HG03342 (cell line): ENCODE measurements at regions not wholly inside any gene's neighbourhood (a gene's known extent, or its start where the extent isn't known, plus 50 kb on each side); places are given as distances from the start of the nearest gene placed in this dataset.
"Not testable (repeated sequence)": the region's sequence is repeated elsewhere in the genome, so short reads cannot be mapped to it uniquely, and the experiment has no call there.

Experiments
- ATAC-seq: cut with Tn5 transposase; IDR thresholded peaks from one replicate; pipeline ENCODE4 v1.9.1; 2021; ENCODE audit warnings: mild to moderate bottlenecking, moderate library complexity; ENCODE audit not compliant: unreplicated experiment

DNA sequence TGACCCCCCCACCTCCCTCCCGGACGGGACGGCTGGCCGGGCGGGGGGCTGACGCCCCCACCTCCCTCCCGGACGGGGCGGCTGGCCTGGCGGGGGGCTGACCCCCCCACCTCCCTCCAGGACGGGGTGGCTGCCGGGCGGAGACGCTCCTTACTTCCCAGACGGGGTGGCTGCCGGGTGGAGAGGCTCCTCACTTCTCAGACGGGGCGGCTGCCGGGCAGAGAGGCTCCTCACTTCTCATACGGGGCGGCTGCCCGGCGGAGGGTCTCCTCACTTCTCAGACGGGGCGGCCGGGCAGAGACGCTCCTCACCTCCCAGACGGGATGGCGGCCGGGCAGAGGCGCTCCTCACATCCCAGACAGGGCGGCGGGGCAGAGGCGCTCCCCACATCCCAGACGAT is 84.7 kb downstream of the OR2B2 start:
- ATAC-seq = not testable (repeated sequence)

DNA sequence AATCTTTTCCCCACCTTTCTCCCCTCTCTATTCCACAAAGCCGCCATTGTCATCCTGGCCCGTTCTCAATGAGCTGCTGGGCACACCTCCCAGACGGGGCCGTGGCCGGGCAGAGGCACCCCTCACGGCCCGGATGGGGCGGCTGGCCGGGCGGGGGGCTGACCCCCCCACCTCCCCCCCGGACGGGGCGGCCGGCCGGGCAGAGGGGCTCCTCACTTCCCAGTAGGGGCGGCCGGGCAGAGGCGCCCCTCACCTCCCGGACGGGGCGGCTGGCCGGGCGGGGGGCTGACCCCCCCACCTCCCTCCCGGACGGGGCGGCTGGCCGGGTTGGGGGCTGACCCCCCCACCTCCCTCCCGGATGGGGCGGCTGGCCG is 85.6 kb downstream of the OR2B2 start:
- not testable (repeated sequence) for ATAC-seq

DNA sequence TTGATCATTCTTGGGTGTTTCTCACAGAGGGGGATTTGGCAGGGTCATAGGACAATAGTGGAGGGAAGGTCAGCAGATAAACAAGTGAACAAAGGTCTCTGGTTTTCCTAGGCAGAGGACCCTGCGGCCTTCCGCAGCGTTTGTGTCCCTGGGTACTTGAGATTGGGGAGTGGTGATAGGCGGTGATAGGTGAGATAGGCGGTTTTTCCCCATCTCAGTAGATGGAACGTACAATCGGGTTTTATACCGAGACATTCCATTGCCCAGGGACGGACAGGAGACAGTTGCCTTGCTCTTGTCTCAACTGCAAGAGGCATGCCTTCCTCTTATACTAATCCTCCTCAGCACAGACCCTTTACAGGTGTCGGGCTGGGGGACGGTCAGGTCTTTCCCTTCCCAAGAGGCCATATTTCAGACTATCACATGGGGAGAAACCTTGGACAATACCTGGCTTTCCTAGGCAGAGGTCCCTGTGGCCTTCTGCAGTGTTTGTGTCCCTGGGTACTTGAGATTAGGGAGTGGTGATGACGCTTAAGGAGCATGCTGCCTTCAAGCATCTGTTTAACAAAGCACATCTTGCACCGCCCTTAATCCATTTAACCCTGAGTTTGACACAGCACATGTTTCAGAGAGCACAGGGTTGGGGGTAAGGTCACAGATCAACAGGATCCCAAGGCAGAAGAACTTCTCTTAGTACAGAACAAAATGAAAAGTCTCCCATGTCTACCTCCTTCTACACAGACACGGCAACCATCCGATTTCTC is 86.2 kb downstream of the OR2B2 start:
- ATAC-seq = not testable (repeated sequence)

DNA sequence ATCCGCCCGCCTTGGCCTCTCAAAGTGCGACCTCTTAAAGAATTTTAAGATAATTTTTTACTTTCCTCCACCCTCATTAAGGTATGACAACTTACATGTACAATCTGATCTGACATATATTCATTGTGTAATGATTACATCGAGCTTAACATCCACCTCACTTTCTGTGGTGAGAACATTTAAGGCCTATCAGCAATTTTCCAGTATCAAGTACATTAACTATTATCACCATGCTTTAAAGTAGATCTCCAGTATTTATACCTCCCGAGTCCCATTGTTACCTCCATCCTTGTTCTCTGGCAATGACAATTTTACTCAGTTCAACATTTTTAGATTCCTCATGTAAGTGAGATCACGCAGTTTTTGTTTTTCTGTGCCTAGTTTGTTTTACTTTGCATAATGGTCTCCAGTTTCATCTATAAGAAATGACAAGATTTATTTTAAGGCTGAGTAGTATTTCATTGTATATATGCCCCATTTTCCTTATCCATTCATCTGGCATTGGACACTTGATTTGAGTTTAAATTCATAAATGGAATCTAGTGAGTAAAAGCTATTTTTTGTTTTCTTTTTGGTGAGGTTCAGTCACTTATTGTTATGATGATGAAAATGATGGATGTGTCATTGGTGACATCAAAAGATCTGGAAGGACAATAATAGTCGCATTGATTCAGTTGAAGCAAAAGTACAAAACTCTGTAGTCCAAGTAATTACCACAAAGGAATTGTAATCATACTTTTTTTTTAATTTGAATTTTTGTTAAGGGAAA is 87.0 kb downstream of the OR2B2 start:
- ATAC-seq = peak; percentile 2

DNA sequence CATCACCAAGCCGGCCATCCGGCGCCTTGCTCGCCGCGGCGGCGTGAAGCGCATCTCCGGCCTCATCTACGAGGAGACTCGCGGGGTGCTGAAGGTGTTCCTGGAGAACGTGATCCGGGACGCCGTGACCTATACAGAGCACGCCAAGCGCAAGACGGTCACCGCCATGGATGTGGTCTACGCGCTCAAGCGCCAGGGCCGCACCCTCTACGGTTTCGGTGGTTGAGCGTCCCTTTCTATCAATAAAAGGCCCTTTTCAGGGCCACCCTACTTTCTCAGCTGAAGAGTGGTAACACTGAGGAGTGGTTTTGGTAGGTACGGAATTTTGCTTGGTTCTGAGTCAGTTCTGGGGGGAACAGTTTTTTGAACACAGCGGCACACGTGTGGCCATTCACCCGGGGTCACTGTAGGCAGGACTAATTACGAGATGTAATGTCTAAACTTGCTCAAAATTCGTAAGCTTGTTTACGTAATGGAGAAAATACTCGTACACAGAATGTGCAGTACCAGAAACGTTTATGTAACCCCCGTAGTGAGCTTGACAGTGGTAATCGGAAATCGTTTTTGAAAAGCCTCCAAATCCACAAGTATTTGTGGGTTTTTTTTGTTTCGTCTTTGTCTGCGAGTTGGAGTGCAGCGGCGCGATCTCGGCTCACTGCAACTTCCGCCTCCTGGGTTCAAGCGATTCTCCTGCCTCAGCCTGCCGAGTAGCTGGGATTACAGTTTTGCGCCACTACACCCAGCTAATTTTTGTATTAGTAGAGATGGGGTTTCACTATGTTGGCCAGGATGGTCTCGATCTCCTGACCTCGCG is 87.8 kb downstream of the OR2B2 start:
- ATAC-seq = peak; percentile 66

DNA sequence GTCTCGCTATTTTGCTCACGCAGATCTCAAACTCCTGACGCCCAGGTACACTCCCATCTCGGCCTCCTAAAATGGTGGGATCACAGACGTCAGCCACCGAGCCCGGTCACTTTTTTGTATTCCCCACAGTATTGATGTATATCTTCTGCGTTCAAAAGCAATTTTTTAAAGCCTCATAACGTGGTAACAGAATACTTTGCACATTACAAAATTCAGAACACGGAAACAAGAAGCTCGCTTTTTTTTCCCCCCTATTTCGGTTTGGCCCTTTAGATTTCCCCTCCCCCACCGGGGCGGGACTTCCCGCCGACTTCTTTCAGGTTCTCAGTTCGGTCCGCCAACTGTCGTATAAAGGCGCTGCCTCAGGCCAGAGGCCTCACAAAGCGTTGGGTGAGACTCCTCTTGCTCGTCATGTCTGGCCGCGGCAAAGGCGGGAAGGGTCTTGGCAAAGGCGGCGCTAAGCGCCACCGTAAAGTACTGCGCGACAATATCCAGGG is 88.4 kb downstream of the OR2B2 start:
- ATAC-seq = peak; percentile 15

DNA sequence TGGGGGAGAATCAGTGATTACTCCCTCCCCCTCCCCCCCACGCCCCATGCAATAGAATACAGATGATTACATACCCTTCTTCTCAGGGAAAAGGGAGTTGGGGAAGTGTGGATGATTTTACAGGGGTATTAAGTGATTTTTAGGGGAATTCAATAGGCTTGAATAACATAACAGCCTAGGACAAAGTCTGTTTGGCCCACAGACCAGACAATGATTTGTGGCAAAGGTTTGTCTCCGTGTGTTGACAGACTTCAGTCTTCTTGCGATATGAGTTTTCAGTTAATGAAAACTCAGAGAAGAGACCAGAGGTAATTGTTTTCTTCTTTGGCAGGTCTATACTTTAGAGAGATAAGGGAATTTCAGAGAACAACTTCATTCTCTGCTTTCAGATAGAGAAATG is 95.3 kb downstream of the OR2B2 start:
- ATAC-seq = no peak

DNA sequence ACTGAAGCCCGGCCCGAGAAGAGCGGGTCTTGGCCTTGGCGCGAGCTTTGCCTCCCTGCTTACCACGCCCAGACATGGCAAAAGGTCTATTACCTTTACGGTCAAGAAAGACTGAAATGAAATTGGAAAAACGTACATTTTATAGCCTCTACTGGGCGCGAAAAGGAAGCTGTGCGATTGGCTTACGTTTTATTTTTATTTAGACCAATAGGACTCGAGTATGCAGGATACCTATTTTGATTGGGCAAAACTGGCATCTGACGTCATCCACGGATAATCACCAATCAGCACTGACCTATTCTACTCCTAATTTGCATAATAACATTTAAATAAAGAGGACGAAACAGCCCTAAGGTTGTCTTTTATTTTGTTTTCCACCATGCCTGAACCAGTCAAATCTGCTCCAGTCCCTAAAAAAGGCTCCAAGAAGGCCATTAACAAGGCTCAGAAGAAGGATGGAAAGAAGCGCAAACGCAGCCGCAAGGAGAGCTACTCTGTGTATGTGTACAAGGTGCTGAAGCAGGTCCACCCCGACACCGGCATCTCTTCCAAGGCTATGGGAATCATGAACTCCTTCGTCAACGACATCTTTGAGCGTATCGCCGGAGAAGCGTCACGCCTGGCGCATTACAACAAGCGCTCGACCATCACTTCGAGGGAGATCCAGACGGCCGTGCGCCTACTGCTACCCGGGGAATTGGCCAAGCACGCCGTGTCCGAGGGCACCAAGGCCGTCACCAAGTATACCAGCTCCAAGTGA is 97.4 kb downstream of the OR2B2 start:
- peak; percentile 46 for ATAC-seq

DNA sequence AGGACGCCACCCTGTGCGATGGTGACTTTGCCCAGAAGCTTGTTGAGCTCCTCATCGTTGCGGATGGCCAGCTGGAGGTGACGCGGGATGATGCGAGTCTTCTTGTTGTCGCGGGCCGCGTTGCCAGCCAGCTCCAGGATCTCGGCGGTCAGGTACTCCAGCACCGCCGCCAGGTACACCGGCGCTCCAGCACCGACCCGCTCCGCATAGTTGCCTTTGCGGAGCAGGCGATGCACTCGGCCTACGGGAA is 97.9 kb downstream of the OR2B2 start:
- ATAC-seq = peak; percentile 1

DNA sequence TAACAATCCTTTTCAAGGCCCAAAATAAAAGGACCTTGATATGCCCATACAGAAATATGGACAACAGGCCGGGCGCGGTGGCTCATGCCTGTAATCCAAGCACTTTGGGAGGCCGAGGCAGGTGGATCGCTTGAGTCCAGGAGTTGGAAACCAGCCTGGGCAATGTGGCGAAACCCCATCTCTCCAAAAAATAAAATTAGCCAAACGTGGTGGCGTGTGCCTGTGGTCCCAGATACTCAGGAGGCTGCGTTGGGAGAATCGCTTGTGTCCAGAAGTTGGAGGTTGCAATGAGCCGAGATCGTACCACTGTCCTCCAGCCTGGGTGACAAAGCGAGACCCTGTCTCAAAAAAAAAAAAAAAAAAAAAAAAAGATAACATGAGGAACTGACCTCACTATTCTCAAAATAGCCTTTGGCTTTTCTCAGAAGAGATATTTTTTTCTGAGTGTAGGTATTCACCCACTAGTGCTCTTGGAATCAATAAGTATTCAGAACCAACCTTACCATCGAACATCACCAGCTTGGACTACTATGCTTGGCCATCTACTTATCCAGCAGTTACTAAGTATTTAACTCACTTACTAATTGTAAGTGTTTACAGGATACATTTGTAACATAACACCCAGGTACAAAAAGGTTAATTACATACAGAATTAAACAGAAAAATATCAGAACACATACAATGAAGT is 99.2 kb downstream of the OR2B2 start:
- no peak for ATAC-seq

DNA sequence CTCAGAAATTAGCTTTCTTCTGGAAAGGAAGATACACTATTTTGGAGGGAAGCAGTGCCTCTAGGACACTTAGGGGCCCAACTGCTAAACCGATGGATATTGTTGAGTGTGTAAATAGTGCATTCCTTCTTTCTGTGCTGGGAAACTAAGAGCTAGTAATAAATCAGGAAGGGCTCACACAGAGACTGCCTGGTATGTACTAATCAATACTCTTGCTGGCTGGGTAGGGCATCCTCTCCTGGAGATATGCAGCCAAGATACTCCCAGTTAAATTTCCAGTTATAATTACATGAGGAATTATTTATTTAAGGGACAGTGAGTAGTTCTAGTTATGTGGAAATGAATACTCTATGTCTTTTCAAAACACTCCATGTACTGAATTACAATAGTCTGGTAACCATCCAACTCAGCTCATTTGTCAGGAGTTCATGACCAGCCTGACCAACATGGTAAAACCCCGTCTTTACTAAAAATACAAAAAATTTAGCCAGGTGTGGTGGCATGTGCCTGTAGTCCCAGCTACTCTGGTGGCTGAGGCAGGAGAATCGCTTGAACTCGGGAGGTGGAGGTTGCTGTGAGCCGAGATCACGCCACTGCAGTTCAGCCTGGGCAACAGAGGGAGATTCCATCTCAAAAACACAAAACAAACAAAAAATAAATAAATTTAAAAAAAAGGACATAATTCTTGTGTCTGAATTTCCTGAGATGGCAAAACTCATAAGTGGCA is 100.0 kb downstream of the OR2B2 start:
- no peak for ATAC-seq

DNA sequence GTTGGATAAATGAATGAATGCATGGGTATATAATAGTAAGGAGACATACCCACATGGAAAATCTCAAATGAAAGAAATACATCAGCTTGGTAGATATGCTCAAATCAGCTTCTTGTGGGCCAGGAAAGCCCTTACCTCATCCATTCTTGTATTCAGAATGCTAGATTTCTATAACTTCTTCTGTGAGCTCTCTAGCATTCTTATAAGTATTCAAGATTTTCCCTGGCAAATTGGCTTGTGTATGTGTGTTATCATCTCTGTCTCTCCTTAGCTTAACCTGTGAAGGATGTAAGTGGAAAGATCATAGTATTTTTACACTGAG is 100.8 kb downstream of the OR2B2 start:
- no peak for ATAC-seq

DNA sequence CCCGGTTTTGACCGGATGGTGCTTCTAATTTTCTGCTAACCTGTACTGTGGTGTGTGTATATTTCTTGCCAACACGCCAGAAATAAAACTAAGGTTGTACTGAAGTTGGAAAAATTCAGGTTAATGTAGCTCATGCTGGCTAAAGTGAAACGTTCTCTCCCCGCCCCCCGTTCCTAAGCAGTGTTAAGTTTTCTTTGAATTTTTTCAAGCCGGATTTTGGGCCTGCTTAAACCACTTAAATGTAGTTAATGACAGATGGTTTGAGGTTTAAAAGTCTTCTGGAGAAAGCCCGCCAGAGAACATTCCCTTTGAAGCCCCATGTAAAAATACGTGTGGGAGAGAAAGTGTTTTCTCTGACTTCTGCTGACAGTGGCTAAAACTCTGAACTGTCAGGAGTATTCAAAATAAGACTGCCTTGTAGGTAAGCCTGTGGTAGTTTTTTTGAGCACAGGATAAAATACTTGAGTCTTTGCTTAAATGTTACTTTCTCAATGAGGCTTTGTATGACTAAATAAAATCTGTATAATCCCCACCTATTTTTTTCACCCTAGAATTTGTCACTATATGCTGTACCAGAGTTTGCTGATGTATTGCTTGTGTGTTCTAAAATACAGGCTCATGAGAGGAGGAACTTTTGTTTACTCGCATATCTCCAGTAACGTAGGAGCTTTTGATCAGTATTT is 101.3 kb downstream of the OR2B2 start:
- no peak for ATAC-seq

DNA sequence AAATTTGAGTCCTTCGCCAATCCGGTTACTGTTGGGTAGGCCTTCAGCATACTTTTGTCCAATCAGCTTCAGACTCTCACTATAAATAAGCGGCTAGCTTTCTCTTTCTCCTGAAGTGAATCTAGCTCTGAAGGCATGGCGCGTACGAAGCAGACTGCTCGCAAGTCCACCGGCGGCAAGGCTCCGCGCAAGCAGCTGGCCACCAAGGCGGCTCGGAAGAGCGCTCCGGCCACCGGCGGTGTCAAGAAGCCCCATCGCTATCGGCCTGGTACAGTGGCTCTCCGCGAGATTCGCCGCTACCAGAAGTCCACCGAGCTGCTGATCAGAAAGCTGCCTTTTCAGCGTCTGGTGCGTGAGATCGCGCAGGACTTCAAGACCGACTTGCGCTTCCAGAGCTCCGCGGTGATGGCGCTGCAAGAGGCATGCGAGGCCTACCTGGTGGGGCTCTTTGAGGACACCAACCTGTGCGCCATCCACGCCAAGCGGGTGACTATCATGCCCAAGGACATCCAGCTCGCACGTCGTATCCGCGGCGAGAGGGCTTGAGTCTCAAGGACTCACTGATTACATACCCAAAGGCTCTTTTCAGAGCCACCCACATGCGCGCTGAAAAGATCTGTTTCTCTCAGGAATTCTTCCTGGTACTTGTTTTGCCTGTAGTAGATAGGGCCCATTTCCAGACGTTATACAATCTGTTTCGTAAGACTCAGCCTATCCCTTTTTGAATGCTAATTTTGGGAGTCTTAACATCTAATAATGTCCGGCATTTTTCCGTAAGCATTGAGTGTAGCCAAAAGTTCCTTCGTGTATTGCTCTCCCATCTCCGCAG is 102.0 kb downstream of the OR2B2 start:
- peak; percentile 34 for ATAC-seq

DNA sequence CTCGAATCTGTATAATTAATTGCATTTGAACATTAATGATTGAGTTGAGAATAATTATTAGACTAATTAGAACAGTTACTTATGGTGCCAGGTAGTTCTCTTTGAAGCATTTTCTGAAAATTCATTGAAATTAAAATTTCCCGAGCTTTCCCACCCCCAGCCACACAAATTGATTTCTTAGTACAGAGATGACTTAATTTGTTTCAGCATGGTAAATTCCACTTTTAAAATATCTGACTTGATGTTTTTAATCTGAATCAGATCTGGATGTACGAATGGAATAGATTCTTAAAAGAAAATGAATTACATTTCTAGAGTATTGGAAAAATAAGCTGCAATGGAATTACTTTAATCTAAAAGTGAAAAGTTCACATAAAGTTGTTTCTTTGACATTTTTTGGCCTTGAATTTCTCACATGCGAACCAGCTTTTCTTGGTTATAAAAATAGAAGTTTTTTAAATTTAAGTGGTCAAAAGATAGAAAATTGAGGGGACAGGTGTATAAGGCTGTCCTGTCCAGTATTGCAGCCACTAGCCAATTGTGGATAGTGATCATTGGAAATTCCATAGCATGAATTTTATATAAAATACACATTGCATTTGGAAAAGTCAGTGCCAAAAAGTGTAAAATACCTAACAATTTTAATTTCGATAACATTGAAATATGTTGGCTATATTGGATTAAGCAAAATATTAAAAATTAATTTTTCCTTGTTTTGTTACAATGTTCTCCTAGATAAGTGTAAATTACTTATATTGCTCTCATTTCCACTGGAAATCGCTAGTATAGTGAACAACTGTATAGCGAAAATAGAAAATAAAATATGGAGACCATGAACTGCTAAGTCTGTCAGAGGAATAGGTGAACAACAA is 102.9 kb downstream of the OR2B2 start:
- ATAC-seq = no peak

DNA sequence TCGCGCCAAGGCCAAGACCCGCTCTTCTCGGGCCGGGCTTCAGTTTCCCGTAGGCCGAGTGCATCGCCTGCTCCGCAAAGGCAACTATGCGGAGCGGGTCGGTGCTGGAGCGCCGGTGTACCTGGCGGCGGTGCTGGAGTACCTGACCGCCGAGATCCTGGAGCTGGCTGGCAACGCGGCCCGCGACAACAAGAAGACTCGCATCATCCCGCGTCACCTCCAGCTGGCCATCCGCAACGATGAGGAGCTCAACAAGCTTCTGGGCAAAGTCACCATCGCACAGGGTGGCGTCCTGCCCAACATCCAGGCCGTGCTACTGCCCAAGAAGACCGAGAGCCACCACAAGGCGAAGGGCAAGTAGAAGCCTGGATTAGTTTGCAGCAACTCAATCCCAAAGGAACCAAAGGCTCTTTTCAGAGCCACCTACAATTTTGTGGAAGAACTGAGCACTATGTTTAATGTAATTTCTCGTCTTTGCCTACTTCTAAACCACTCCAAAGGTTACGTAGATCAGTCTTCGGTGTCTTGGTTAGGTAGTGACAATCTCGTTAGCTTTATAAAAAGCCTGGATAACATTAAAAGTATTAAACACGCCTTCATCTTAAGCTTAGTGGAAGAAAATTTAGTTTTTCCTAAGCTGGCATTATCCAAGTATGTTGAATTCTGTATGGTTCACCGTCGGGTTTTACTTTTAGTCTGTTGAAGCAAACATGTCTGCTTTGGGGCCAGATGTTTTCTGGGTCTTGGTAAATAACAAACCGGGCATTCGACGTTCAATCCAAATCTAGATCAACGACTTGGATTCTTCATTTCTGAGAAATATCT is 103.7 kb downstream of the OR2B2 start:
- ATAC-seq = peak; percentile 1
